ENCODE measurements at regions not wholly inside any gene's neighbourhood (a gene's known extent, or its start where the extent isn't known, plus 50 kb on each side); places are given as distances from the start of the nearest gene placed in this dataset.
"Not testable (repeated sequence)": the region's sequence is repeated elsewhere in the genome, so short reads cannot be mapped to it uniquely, and the experiment has no call there.

DNA sequence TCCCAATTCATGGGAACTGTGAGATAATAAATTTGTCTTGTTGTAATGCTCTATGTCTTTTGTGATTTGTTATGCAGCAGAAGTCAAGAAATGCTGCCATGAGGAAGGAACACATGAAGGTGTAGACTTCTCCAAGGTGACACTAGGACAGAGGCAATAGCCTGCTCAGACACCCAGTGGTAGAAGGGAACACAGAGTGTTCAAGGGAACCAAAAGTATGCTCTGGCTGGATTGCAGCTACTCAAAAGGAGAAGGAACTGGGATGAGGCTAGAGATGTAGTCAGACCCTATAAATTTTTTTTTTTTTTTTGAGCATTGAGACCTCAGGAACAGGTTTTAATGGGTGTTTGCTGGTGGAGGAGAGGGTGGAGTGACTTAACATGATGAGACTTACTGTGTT, 232.5 kb downstream of the PARP8 start:
- CTCF ChIA-PET, result no interaction called here
- POLR2A ChIA-PET, result interaction anchor here (0.8 kb wide), 1 partner anchor 11 kb away, joined by 3 read pairs; no protein-coding TSS in a partner anchor
- Mint-ChIP-seq H3K27me3 (peaks cover 12% of the 10 kb centered on the region), H3K9me3 (no peaks in the 10 kb centered on the region), H3K4me3 (no peak overlapping the region), H3K36me3 (ENCODE audit: low read depth) (no peaks in the 10 kb centered on the region), H3K4me1 (ENCODE audit: low read depth) (no peaks in the 10 kb centered on the region), H3K27ac (no peak overlapping the region)
- intact Hi-C loops (cut with micrococcal nuclease), result no loop called here
- ATAC-seq (no peak), DNase-seq (no peak)
- TF ChIP-seq, protein P1, sequence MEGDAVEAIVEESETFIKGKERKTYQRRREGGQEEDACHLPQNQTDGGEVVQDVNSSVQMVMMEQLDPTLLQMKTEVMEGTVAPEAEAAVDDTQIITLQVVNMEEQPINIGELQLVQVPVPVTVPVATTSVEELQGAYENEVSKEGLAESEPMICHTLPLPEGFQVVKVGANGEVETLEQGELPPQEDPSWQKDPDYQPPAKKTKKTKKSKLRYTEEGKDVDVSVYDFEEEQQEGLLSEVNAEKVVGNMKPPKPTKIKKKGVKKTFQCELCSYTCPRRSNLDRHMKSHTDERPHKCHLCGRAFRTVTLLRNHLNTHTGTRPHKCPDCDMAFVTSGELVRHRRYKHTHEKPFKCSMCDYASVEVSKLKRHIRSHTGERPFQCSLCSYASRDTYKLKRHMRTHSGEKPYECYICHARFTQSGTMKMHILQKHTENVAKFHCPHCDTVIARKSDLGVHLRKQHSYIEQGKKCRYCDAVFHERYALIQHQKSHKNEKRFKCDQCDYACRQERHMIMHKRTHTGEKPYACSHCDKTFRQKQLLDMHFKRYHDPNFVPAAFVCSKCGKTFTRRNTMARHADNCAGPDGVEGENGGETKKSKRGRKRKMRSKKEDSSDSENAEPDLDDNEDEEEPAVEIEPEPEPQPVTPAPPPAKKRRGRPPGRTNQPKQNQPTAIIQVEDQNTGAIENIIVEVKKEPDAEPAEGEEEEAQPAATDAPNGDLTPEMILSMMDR (IDR thresholded peaks at IDR 0.05), result no peak

DNA sequence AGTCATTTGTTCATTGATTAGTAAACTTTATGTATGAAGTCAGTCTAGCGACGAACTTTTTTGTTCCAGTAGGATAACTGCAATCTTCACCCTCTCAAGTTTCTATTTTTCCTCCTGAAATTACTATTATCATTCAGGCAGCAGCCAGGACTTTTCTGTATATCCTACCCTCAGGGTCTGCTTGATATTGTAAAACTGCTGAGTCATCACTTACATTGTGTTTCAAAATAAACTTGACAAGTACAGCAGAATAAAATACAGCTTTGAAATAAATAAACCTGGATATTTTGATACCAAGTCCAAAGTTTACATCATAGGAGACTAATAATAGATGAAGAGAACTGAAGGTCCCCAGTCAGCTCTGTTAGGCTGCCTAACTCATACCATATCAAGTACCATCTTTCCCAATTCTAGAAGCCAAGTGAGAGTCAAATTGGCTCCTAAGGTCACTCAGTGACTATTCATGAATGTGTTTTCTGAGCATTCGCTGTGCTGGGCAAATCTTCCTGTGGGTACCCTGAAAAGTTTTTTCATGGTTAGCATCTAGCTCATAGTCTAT, 234.6 kb downstream of the PARP8 start:
- Mint-ChIP-seq H3K27me3 (peaks cover 9% of the 10 kb centered on the region), H3K4me3 (no peak overlapping the region), H3K9me3 (no peaks in the 10 kb centered on the region), H3K4me1 (ENCODE audit: low read depth) (no peaks in the 10 kb centered on the region), H3K36me3 (ENCODE audit: low read depth) (no peaks in the 10 kb centered on the region), H3K27ac (no peak overlapping the region)
- TF ChIP-seq, protein P1 (IDR thresholded peaks at IDR 0.05), result no peak
- ChIA-PET POLR2A (no interaction called here), CTCF (interaction anchor here (1.7 to 1.8 kb wide), 2 partner anchors 21 to 62 kb away, joined by 4 read pairs; no protein-coding TSS in a partner anchor)
- intact Hi-C loops (cut with micrococcal nuclease), result no loop called here
- no peak for DNase-seq
- ATAC-seq, result no peak

DNA sequence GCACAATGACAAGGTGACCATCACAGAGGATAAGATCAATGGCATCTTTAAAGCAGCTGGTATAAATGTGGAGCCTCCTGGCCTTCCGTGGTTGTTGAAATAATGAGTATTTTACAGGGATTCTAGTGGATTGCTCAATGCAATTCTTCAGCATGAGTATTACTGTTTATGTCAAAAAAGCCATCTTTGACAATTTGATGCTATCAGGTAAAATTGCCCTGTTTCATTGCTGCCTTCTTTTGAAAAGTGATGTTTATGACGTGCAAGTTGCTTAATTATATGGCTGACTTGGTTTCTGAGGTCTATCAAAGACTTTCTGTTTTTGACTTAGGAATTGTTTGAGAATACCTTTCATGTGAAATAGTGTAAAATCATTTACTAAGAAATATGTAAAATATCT, 237.2 kb downstream of the PARP8 start:
- Mint-ChIP-seq H3K27me3 (peaks cover 9% of the 10 kb centered on the region), H3K9me3 (no peaks in the 10 kb centered on the region), H3K4me1 (ENCODE audit: low read depth) (no peaks in the 10 kb centered on the region), H3K4me3 (no peak overlapping the region), H3K27ac (no peak overlapping the region), H3K36me3 (ENCODE audit: low read depth) (no peaks in the 10 kb centered on the region)
- no peak for ATAC-seq
- TF ChIP-seq, protein P1 (IDR thresholded peaks at IDR 0.05), result no peak
- POLR2A ChIA-PET, result no interaction called here
- intact Hi-C loops (cut with micrococcal nuclease), result no loop called here
- CTCF ChIA-PET, result no interaction called here
- DNase-seq, result no peak

DNA sequence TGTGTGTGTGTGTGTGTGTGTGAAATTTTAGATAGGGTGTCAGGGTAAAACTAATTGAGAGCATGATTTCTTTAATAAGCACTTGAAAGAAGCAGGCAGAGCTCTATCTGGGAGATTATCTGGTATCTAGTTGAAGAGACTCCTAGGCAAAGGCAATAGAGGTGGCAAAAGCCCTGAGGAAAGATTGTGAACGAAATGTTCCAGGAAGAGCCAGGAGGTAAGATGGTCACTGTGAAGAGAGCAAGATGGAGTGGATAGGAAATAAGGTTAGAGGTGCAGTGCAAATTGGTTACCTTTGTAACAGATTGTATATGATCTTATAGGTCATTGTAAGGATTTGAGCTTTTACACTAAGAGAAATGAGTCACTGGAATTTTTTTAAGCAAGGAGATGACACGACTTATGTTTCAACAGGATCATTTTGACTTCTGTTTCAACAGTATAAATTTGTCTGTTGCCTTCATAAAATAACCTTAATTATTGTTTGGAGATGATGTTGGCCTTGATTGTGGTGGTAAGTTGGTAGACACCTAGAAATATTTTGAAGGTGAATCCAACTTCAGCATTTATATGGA, 239.6 kb downstream of the PARP8 start:
- no peaks in the 10 kb centered on the region for H3K4me1 Mint-ChIP-seq (ENCODE audit: low read depth)
- no peak overlapping the region for H3K4me3 Mint-ChIP-seq
- no peaks in the 10 kb centered on the region for H3K9me3 Mint-ChIP-seq
- ATAC-seq (no peak), DNase-seq (no peak)
- peaks cover 8% of the 10 kb centered on the region for H3K27me3 Mint-ChIP-seq
- TF ChIP-seq, protein P1 (IDR thresholded peaks at IDR 0.05), result no peak
- intact Hi-C loops (cut with micrococcal nuclease), result no loop called here
- CTCF ChIA-PET, result no interaction called here
- H3K36me3 Mint-ChIP-seq (ENCODE audit: low read depth), result no peaks in the 10 kb centered on the region
- H3K27ac Mint-ChIP-seq, result no peak overlapping the region
- POLR2A ChIA-PET, result no interaction called here

DNA sequence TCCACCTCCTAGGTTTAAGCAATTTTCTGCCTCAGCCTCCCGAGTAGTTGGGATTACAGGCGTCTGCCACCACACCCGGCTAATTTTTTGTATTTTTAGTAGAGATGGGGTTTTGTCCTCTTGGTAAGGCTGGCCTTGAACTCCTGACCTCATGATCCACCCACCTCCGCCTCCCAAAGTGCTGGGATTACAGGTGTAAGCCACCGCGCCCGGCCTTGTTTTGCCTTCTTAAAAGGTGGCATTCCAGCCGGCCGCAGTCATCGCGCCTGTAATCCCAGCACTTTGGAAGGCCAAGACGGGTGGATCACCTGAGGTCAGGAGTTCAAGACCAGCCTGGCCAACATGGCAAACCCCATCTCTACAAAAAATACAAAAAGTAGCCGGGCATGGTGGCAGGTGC, 253.7 kb downstream of the PARP8 start:
- H3K27ac Mint-ChIP-seq; DNase-seq; POLR2A ChIA-PET; CTCF ChIA-PET; ATAC-seq; H3K4me1 Mint-ChIP-seq (ENCODE audit: low read depth); H3K27me3 Mint-ChIP-seq; H3K4me3 Mint-ChIP-seq; H3K36me3 Mint-ChIP-seq (ENCODE audit: low read depth); H3K9me3 Mint-ChIP-seq; intact Hi-C loops (cut with micrococcal nuclease): not testable (repeated sequence)

Data from activated CD8-positive, alpha-beta T cell treated with anti-CD3 and anti-CD28 coated beads for 36 hours (primary cell).